ENCODE measurements at regions not wholly inside any gene's neighbourhood (a gene's known extent, or its start where the extent isn't known, plus 50 kb on each side); places are given as distances from the start of the nearest gene placed in this dataset.

DNA sequence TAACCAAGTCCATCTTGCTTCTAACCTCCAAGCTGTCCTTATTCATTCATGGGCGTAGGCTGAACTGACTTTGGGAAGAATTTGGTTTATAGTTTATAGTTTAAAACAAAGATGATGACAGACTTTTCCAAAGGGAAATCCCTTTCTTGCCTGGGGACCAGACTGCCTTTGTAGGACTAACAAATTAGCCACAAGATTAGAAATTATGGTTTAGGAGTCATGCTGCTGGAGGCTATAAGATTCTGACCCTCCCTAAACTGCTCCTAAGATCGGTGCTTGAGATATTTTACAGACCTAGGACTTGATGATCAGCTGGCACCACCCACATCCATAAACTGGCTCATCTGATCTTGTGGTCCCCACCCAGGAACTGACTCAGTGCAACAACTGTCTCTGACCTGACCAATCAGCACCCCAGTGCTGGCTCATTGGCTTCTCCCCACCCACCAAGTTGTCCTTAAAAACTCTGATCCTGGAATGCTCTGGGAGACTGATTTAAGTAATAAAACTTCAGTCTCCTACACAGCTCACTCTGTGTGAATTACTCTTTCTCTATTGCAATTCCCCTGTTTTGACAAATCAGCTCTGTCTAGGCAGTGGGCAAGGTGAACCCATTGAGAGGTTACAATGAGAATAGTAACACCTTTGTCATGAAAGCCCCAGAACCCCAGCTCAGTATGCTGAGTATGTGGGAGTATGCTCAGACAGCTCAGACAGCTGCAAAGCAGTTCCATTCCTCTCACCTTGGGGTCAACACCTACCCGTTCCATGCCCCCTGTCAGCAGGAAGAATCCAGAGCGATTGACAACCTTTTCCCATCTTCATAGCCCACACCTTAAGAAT lies 51.6 kb upstream of the C15orf39 start (continued):
- TF ChIP-seq KLF9 (tag by site-specific recombination; IDR thresholded peaks at IDR 0.05; ENCODE audit: low read depth) (no peak), ZNF701 (tag by site-specific recombination; IDR thresholded peaks at IDR 0.05) (no peak), ZBTB48 (tag by site-specific recombination; IDR thresholded peaks at IDR 0.05) (0 out of 2 replicates have a peak, but pooled peaks have one; percentile 30), ZNF335 (tag by site-specific recombination; conservative IDR thresholded peaks at IDR 0.05) (no peak), ZEB2 (tag by site-specific recombination; IDR thresholded peaks at IDR 0.05) (peak; percentile 43; the same call in 1 of the 2 replicates), SCRT1 (tag by site-specific recombination; IDR thresholded peaks at IDR 0.05; ENCODE audit: borderline replicate concordance) (no peak), KLF1 (tag by site-specific recombination; IDR thresholded peaks at IDR 0.05) (peak; percentile 91), ZNF354C (tag by site-specific recombination; IDR thresholded peaks at IDR 0.05; ENCODE audit: borderline replicate concordance, low read depth) (no peak), ZNF792 (tag by site-specific recombination; IDR thresholded peaks at IDR 0.05) (no peak), ZFHX2 (tag by site-specific recombination; conservative IDR thresholded peaks at IDR 0.05) (peak; percentile 33; the same call in 1 of the 2 replicates), ZNF624 (tag by site-specific recombination; IDR thresholded peaks at IDR 0.05) (no peak), ZNF394 (tag by site-specific recombination; IDR thresholded peaks at IDR 0.05; ENCODE audit: borderline replicate concordance) (no peak), ZNF791 (tag by site-specific recombination; IDR thresholded peaks at IDR 0.05) (no peak), ZNF24 (tag by site-specific recombination; IDR thresholded peaks at IDR 0.05) (no peak), WT1 (tag by site-specific recombination; IDR thresholded peaks at IDR 0.05) (peak; percentile 90), ZNF521 (tag by site-specific recombination; IDR thresholded peaks at IDR 0.05) (no peak), SETDB1 (IDR thresholded peaks at IDR 0.05; ENCODE audit: insufficient read length, low read length) (peak; percentile 74), ZNF266 (tag by site-specific recombination; IDR thresholded peaks at IDR 0.05; ENCODE audit: low read depth) (no peak), SP7 (tag by site-specific recombination; IDR thresholded peaks at IDR 0.05) (peak; percentile 41; the same call in 1 of the 2 replicates), ZNF664 (tag by site-specific recombination; IDR thresholded peaks at IDR 0.05) (no peak), ZFP69B (tag by site-specific recombination; IDR thresholded peaks at IDR 0.05) (peak; percentile 91), ZNF629 (tag by site-specific recombination; IDR thresholded peaks at IDR 0.05) (0 out of 2 replicates have a peak, but pooled peaks have one; percentile 16), ZNF302 (tag by site-specific recombination; IDR thresholded peaks at IDR 0.05; ENCODE audit: low read depth) (no peak), MZF1 (tag by site-specific recombination; IDR thresholded peaks at IDR 0.05; ENCODE audit: borderline replicate concordance) (peak; percentile 39; the same call in 1 of the 2 replicates), YY1 (tag by site-specific recombination; IDR thresholded peaks at IDR 0.05) (no peak), OVOL3 (tag by site-specific recombination; IDR thresholded peaks at IDR 0.05) (no peak), ZNF341 (tag by site-specific recombination; IDR thresholded peaks at IDR 0.05; ENCODE audit: low read depth) (peak; percentile 14; the same call in 1 of the 2 replicates), GLIS1 (tag by site-specific recombination; IDR thresholded peaks at IDR 0.05) (peak; percentile 62), ZNF23 (tag by site-specific recombination; IDR thresholded peaks at IDR 0.05; ENCODE audit: borderline replicate concordance) (no peak)
- TF ChIP-seq, protein P1, sequence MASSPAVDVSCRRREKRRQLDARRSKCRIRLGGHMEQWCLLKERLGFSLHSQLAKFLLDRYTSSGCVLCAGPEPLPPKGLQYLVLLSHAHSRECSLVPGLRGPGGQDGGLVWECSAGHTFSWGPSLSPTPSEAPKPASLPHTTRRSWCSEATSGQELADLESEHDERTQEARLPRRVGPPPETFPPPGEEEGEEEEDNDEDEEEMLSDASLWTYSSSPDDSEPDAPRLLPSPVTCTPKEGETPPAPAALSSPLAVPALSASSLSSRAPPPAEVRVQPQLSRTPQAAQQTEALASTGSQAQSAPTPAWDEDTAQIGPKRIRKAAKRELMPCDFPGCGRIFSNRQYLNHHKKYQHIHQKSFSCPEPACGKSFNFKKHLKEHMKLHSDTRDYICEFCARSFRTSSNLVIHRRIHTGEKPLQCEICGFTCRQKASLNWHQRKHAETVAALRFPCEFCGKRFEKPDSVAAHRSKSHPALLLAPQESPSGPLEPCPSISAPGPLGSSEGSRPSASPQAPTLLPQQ (tag by site-specific recombination; IDR thresholded peaks at IDR 0.05) = peak; percentile 92
- TF ChIP-seq, protein P2, sequence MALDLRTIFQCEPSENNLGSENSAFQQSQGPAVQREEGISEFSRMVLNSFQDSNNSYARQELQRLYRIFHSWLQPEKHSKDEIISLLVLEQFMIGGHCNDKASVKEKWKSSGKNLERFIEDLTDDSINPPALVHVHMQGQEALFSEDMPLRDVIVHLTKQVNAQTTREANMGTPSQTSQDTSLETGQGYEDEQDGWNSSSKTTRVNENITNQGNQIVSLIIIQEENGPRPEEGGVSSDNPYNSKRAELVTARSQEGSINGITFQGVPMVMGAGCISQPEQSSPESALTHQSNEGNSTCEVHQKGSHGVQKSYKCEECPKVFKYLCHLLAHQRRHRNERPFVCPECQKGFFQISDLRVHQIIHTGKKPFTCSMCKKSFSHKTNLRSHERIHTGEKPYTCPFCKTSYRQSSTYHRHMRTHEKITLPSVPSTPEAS (tag by site-specific recombination; IDR thresholded peaks at IDR 0.05) = no peak
- TF ChIP-seq, protein P3, sequence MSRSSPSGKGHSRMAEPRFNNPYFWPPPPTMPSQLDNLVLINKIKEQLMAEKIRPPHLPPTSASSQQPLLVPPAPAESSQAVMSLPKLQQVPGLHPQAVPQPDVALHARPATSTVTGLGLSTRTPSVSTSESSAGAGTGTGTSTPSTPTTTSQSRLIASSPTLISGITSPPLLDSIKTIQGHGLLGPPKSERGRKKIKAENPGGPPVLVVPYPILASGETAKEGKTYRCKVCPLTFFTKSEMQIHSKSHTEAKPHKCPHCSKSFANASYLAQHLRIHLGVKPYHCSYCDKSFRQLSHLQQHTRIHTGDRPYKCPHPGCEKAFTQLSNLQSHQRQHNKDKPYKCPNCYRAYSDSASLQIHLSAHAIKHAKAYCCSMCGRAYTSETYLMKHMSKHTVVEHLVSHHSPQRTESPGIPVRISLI (tag by site-specific recombination; IDR thresholded peaks at IDR 0.05) = no peak
- TF ChIP-seq, protein P4, sequence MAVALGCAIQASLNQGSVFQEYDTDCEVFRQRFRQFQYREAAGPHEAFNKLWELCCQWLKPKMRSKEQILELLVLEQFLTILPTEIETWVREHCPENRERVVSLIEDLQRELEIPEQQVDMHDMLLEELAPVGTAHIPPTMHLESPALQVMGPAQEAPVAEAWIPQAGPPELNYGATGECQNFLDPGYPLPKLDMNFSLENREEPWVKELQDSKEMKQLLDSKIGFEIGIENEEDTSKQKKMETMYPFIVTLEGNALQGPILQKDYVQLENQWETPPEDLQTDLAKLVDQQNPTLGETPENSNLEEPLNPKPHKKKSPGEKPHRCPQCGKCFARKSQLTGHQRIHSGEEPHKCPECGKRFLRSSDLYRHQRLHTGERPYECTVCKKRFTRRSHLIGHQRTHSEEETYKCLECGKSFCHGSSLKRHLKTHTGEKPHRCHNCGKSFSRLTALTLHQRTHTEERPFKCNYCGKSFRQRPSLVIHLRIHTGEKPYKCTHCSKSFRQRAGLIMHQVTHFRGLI (tag by site-specific recombination; IDR thresholded peaks at IDR 0.05) = no peak
- TF ChIP-seq, protein P5, sequence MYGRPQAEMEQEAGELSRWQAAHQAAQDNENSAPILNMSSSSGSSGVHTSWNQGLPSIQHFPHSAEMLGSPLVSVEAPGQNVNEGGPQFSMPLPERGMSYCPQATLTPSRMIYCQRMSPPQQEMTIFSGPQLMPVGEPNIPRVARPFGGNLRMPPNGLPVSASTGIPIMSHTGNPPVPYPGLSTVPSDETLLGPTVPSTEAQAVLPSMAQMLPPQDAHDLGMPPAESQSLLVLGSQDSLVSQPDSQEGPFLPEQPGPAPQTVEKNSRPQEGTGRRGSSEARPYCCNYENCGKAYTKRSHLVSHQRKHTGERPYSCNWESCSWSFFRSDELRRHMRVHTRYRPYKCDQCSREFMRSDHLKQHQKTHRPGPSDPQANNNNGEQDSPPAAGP (tag by site-specific recombination; IDR thresholded peaks at IDR 0.05) = peak; percentile 98
